PC-9 (cell line): ENCODE measurements at regions not wholly inside any gene's neighbourhood (a gene's known extent, or its start where the extent isn't known, plus 50 kb on each side); places are given as distances from the start of the nearest gene placed in this dataset.
A peak's percentile ranks its signal among the peaks of the same experiment; 100 is the strongest.

Experiments used
- BruUV-seq: library from RNA; stranded (reverse); fragments of 400-500 nt; replicated peaks from 2 replicates; lab custom pipeline; 2021; lab: Mats Ljungman, UMichigan
- CTCF ChIA-PET: fragments of 300-600 bp; sonication (Branson Sonifier 250); formaldehyde crosslinking; loops from one replicate; lab custom pipeline; 2022; ENCODE audit warnings: antibody characterized with exemption; lab: Charles Lee
- POLR2A ChIA-PET: fragments of 300-600 bp; sonication (Branson Sonifier 250); formaldehyde crosslinking; loops from one replicate; lab custom pipeline; 2022; ENCODE audit warnings: antibody characterized with exemption; ENCODE audit not compliant: unreplicated experiment; lab: Charles Lee
- DNase-seq, 2 experiments: peaks; one replicate each; pipeline versions ENCODE4 v3.0.0 to v3.0.0-alpha.2; 2015 to 2022; ENCODE audit warnings: mixed read lengths in 1 of 2
- H2AFZ ChIP-seq: fragments of 200-600 bp; sonication (generic); 2 replicates; pipeline ENCODE4 v1.8.1; 2017; ENCODE audit warnings: antibody characterized with exemption
- H3F3A ChIP-seq: fragments of 200-600 bp; sonication (generic); 2 replicates; pipeline ENCODE4 v1.8.1; 2017; ENCODE audit warnings: antibody characterized with exemption, mild to moderate bottlenecking, low read depth; ENCODE audit not compliant: insufficient read depth
- H3K27ac ChIP-seq: fragments of 200-600 bp; sonication (generic); 2 replicates; pipeline ENCODE4 v1.6.1; 2016; ENCODE audit warnings: mixed run types
- H3K27me3 ChIP-seq: fragments of 200-600 bp; sonication (generic); 2 replicates; pipeline ENCODE4 v1.6.1; 2016; ENCODE audit warnings: low read depth, mixed run types; ENCODE audit not compliant: insufficient read depth
- H3K36me3 ChIP-seq: fragments of 200-600 bp; sonication (generic); 2 replicates; pipeline ENCODE4 v1.6.1; 2016; ENCODE audit warnings: low read depth, mixed run types
- H3K4me1 ChIP-seq: fragments of 200-600 bp; sonication (generic); replicated peaks from 2 replicates; pipeline ENCODE4 v1.6.1; 2016; ENCODE audit warnings: mixed run types; ENCODE audit not compliant: insufficient read depth
- H3K4me2 ChIP-seq: fragments of 200-600 bp; sonication (generic); 2 replicates; pipeline ENCODE4 v1.6.1; 2017; ENCODE audit warnings: mixed run types
- H3K4me3 ChIP-seq: fragments of 200-600 bp; sonication (generic); 2 replicates; pipeline ENCODE4 v1.6.1; 2016; ENCODE audit warnings: mixed run types
- H3K79me2 ChIP-seq: fragments of 200-600 bp; sonication (generic); 2 replicates; pipeline ENCODE4 v1.6.1; 2017; ENCODE audit warnings: low read depth, mixed run types
- H3K9me2 ChIP-seq: fragments of 200-600 bp; sonication (generic); 2 replicates; pipeline ENCODE4 v1.8.1; 2017; ENCODE audit warnings: mild to moderate bottlenecking; ENCODE audit not compliant: insufficient read depth
- H3K9me3 ChIP-seq: fragments of 200-600 bp; sonication (generic); 2 replicates; pipeline ENCODE4 v1.8.1; 2016; ENCODE audit warnings: low read depth; ENCODE audit not compliant: insufficient read depth
- H4K20me1 ChIP-seq: fragments of 200-600 bp; sonication (generic); 2 replicates; pipeline ENCODE4 v1.8.1; 2017; ENCODE audit not compliant: insufficient read depth
- EZH2 ChIP-seq: fragments of 200-600 bp; sonication (generic); IDR thresholded peaks from 2 replicates; pipeline ENCODE4 v1.8.0; 2017; ENCODE audit warnings: antibody characterized with exemption, low read depth
- intact Hi-C: fragments of 100-400 bp; cut with micrococcal nuclease; formaldehyde crosslinking; loops from one replicate; pipeline ENCODE4 v1.10.0; 2022; ENCODE audit not compliant: unreplicated experiment
- TF ChIP-seq, protein P1 (sequence below): fragments of 200-600 bp; sonication (generic); conservative IDR thresholded peaks from 2 replicates; pipeline ENCODE4 v1.6.1; 2017; ENCODE audit warnings: mixed run types, antibody characterized with exemption, mild to moderate bottlenecking, moderate library complexity

- Histone ChIP-seq H3K27me3 (no peaks in the 10 kb centered on the region), H2AFZ (no peak overlapping the region), H3K9me2 (0 out of 2 replicates have a peak, but pooled peaks cover under 1% of the 10 kb centered on the region), H3K4me1 (no peaks in the 10 kb centered on the region), H3K79me2 (no peaks in the 10 kb centered on the region), H3K4me2 (no peak overlapping the region), H3K4me3 (no peak overlapping the region), H3F3A (no peaks in the 10 kb centered on the region), H4K20me1 (no peaks in the 10 kb centered on the region), H3K9me3 (no peaks in the 10 kb centered on the region), H3K27ac (no peak overlapping the region), H3K36me3 (no peaks in the 10 kb centered on the region)
- POLR2A ChIA-PET, result no interaction called here
- CTCF ChIA-PET, result no interaction called here
- intact Hi-C loops, result loop anchor here (10.0 kb wide), 2 partner anchors 457 to 843 kb away; no protein-coding TSS in a partner anchor
- no peak for TF ChIP-seq EZH2
- TF ChIP-seq, protein P1, sequence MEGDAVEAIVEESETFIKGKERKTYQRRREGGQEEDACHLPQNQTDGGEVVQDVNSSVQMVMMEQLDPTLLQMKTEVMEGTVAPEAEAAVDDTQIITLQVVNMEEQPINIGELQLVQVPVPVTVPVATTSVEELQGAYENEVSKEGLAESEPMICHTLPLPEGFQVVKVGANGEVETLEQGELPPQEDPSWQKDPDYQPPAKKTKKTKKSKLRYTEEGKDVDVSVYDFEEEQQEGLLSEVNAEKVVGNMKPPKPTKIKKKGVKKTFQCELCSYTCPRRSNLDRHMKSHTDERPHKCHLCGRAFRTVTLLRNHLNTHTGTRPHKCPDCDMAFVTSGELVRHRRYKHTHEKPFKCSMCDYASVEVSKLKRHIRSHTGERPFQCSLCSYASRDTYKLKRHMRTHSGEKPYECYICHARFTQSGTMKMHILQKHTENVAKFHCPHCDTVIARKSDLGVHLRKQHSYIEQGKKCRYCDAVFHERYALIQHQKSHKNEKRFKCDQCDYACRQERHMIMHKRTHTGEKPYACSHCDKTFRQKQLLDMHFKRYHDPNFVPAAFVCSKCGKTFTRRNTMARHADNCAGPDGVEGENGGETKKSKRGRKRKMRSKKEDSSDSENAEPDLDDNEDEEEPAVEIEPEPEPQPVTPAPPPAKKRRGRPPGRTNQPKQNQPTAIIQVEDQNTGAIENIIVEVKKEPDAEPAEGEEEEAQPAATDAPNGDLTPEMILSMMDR, result no peak
- no TSS peak for BruUV-seq
- DNase-seq, result no peak
These were observed 65.7 kb upstream of the CHMP2B start for GRCh38 chr3:87161417-87161816.

GRCh38 chr3:87161013-87161412 lies 66.1 kb upstream of the CHMP2B start:
- Histone ChIP-seq H3K9me2 (no peaks in the 10 kb centered on the region), H3K27ac (no peak overlapping the region), H3K27me3 (no peaks in the 10 kb centered on the region), H3K79me2 (no peaks in the 10 kb centered on the region), H4K20me1 (no peaks in the 10 kb centered on the region), H3K4me1 (no peaks in the 10 kb centered on the region), H3K36me3 (no peaks in the 10 kb centered on the region), H3K4me3 (no peak overlapping the region), H3K4me2 (no peak overlapping the region), H3F3A (no peaks in the 10 kb centered on the region), H2AFZ (peak overlapping the region; percentile 54; the same call in 1 of the 2 replicates), H3K9me3 (no peaks in the 10 kb centered on the region)
- intact Hi-C loops, result loop anchor here (10.0 kb wide), 2 partner anchors 456 to 844 kb away; no protein-coding TSS in a partner anchor
- BruUV-seq, result no TSS peak
- TF ChIP-seq, protein P1, result no peak
- TF ChIP-seq EZH2, result no peak
- DNase-seq, result no peak
- ChIA-PET POLR2A (no interaction called here), CTCF (no interaction called here)

- no peaks in the 10 kb centered on the region for H3K9me2 ChIP-seq
- no peaks in the 10 kb centered on the region for H4K20me1 ChIP-seq
- no peak for DNase-seq
- no peaks in the 10 kb centered on the region for H3K27me3 ChIP-seq
- TF ChIP-seq, protein P1, result no peak
- no peak for TF ChIP-seq EZH2
- H3K9me3 ChIP-seq, result no peaks in the 10 kb centered on the region
- intact Hi-C loops, result no loop called here
- ChIA-PET CTCF (no interaction called here), POLR2A (no interaction called here)
- H3K4me2 ChIP-seq, result no peak overlapping the region
- no peak overlapping the region for H2AFZ ChIP-seq
- no peak overlapping the region for H3K4me3 ChIP-seq
- no peak overlapping the region for H3K27ac ChIP-seq
- no TSS peak for BruUV-seq
- no peaks in the 10 kb centered on the region for H3F3A ChIP-seq
- no peaks in the 10 kb centered on the region for H3K4me1 ChIP-seq
- H3K36me3 ChIP-seq, result no peaks in the 10 kb centered on the region
- H3K79me2 ChIP-seq, result no peaks in the 10 kb centered on the region
These were observed 68.3 kb upstream of the CHMP2B start for GRCh38 chr3:87158823-87159222.
